ENCODE measurements at regions not wholly inside any gene's neighbourhood (a gene's known extent, or its start where the extent isn't known, plus 50 kb on each side); places are given as distances from the start of the nearest gene placed in this dataset.
A peak's percentile ranks its signal among the peaks of the same experiment; 100 is the strongest.
"Not testable (repeated sequence)": the region's sequence is repeated elsewhere in the genome, so short reads cannot be mapped to it uniquely, and the experiment has no call there.

- not testable (repeated sequence) for DNase-seq (ENCODE audit: low read depth in 3 of 3)
Observed at GRCh38 chr16:70014915-70015314, 63.8 kb downstream of the CLEC18A start.

- not testable (repeated sequence) for DNase-seq (ENCODE audit: low read depth in 3 of 3)
Observed at GRCh38 chr16:70016751-70017150, 65.6 kb downstream of the CLEC18A start.

- DNase-seq (ENCODE audit: low read depth in 3 of 3): no peak
Observed at GRCh38 chr16:70018254-70018653, 67.1 kb downstream of the CLEC18A start.

GRCh38 chr16:70023207-70023606 is 72.1 kb downstream of the CLEC18A start:
- DNase-seq (ENCODE audit: low read depth in 3 of 3): not testable (repeated sequence)

GRCh38 chr16:70023956-70024355 is 72.8 kb downstream of the CLEC18A start:
- DNase-seq (ENCODE audit: low read depth in 3 of 3): not testable (repeated sequence)

GRCh38 chr16:70026165-70026854 is 75.2 kb downstream of the CLEC18A start:
- DNase-seq (ENCODE audit: low read depth in 3 of 3): peak in 1 of 3 experiments; percentile 15

GRCh38 chr16:70032906-70033305 is 81.2 kb upstream of the PDPR start:
- not testable (repeated sequence) for DNase-seq (ENCODE audit: low read depth in 3 of 3)

- DNase-seq (ENCODE audit: low read depth in 3 of 3): not testable (repeated sequence)
Observed at GRCh38 chr16:70037913-70038312, 76.2 kb upstream of the PDPR start.

- DNase-seq (ENCODE audit: low read depth in 3 of 3): not testable (repeated sequence)
Observed at GRCh38 chr16:70040554-70040953, 73.6 kb upstream of the PDPR start.

- not testable (repeated sequence) for DNase-seq (ENCODE audit: low read depth in 3 of 3)
Observed at GRCh38 chr16:70043538-70044067, 70.5 kb upstream of the PDPR start.

GRCh38 chr16:70046560-70046959 is 67.6 kb upstream of the PDPR start:
- not testable (repeated sequence) for DNase-seq (ENCODE audit: low read depth in 3 of 3)

- DNase-seq (ENCODE audit: low read depth in 3 of 3): not testable (repeated sequence)
Observed at GRCh38 chr16:70048083-70048482, 66.0 kb upstream of the PDPR start.

GRCh38 chr16:70058056-70058455 is 56.1 kb upstream of the PDPR start:
- not testable (repeated sequence) for DNase-seq (ENCODE audit: low read depth in 3 of 3)

GRCh38 chr16:70059429-70059828 is 54.7 kb upstream of the PDPR start:
- DNase-seq (ENCODE audit: low read depth in 3 of 3): not testable (repeated sequence)

- not testable (repeated sequence) for DNase-seq (ENCODE audit: low read depth in 3 of 3)
Observed at GRCh38 chr16:70060521-70061027, 53.6 kb upstream of the PDPR start.

GRCh38 chr16:70061671-70062218 is 52.4 kb upstream of the PDPR start:
- DNase-seq (ENCODE audit: low read depth in 3 of 3): not testable (repeated sequence)

- not testable (repeated sequence) for DNase-seq (ENCODE audit: low read depth in 3 of 3)
Observed at GRCh38 chr16:70062947-70063346, 51.2 kb upstream of the PDPR start.
